Chondrocyte (in vitro differentiated cells): ENCODE measurements at regions not wholly inside any gene's neighbourhood (a gene's known extent, or its start where the extent isn't known, plus 50 kb on each side); places are given as distances from the start of the nearest gene placed in this dataset.
"Not testable (repeated sequence)": the region's sequence is repeated elsewhere in the genome, so short reads cannot be mapped to it uniquely, and the experiment has no call there.

ENCODE experiments used
- DNase-seq: peaks from one replicate; pipeline ENCODE4 v3.0.0; 2021; ENCODE audit warnings: mixed read lengths, low spot score
- H3K27ac Mint-ChIP-seq: one replicate; pipeline ENCODE4 v1.8.0; 2021; ENCODE audit warnings: mild to moderate bottlenecking, moderate library complexity, mixed read lengths; ENCODE audit not compliant: unreplicated experiment
- H3K27me3 Mint-ChIP-seq: 2 replicates; pipeline ENCODE4 v1.8.0; 2021; ENCODE audit warnings: low read depth, mixed read lengths
- H3K36me3 Mint-ChIP-seq: 2 replicates; pipeline ENCODE4 v1.8.0; 2021; ENCODE audit warnings: low read depth, mixed read lengths
- H3K4me1 Mint-ChIP-seq: 2 replicates; pipeline ENCODE4 v1.8.0; 2021; ENCODE audit warnings: low read depth, mild to moderate bottlenecking, mixed read lengths
- H3K4me3 Mint-ChIP-seq: one replicate; pipeline ENCODE4 v1.8.0; 2021; ENCODE audit warnings: mild to moderate bottlenecking, moderate library complexity, mixed read lengths; ENCODE audit not compliant: unreplicated experiment
- H3K9me3 Mint-ChIP-seq: 2 replicates; pipeline ENCODE4 v1.8.0; 2021; ENCODE audit warnings: low read depth, mixed read lengths
- CTCF ChIP-seq: fragments of 200-600 bp; sonication (generic); IDR thresholded peaks from 2 replicates; pipeline ENCODE4 v1.5.0; 2021; ENCODE audit warnings: antibody characterized with exemption, mild to moderate bottlenecking, moderate library complexity

- TF ChIP-seq CTCF = no peak
- Mint-ChIP-seq H3K9me3 (no peaks in the 10 kb centered on the region), H3K4me3 (no peak overlapping the region), H3K36me3 (no peaks in the 10 kb centered on the region), H3K4me1 (peaks cover 38% of the 10 kb centered on the region), H3K27ac (no peak overlapping the region), H3K27me3 (no peaks in the 10 kb centered on the region)
- no peak for DNase-seq
These were observed 109.3 kb downstream of the TNFSF18 start for GRCh38 chr1:172941471-172941870.

- H3K27me3 Mint-ChIP-seq = no peaks in the 10 kb centered on the region
- no peak overlapping the region for H3K27ac Mint-ChIP-seq
- TF ChIP-seq CTCF = no peak
- no peak for DNase-seq
- no peak overlapping the region for H3K4me3 Mint-ChIP-seq
- H3K36me3 Mint-ChIP-seq = no peaks in the 10 kb centered on the region
- H3K9me3 Mint-ChIP-seq = no peaks in the 10 kb centered on the region
- peaks cover 38% of the 10 kb centered on the region for H3K4me1 Mint-ChIP-seq
These were observed 108.8 kb downstream of the TNFSF18 start for GRCh38 chr1:172941945-172942344.

- not testable (repeated sequence) for H3K27me3 Mint-ChIP-seq, H3K36me3 Mint-ChIP-seq, H3K27ac Mint-ChIP-seq, DNase-seq, H3K4me3 Mint-ChIP-seq, H3K9me3 Mint-ChIP-seq
- H3K4me1 Mint-ChIP-seq = peaks cover 42% of the 10 kb centered on the region
These were observed 107.6 kb downstream of the TNFSF18 start for GRCh38 chr1:172943138-172943537.

GRCh38 chr1:172944931-172945330 lies 105.8 kb downstream of the TNFSF18 start:
- Mint-ChIP-seq H3K4me3 (no peak overlapping the region), H3K27me3 (no peaks in the 10 kb centered on the region), H3K36me3 (no peaks in the 10 kb centered on the region), H3K9me3 (no peaks in the 10 kb centered on the region), H3K4me1 (peaks cover 36% of the 10 kb centered on the region), H3K27ac (no peak overlapping the region)
- TF ChIP-seq CTCF = no peak
- DNase-seq = no peak

GRCh38 chr1:172946814-172947507 lies 103.8 kb downstream of the TNFSF18 start:
- Mint-ChIP-seq H3K4me1 (peaks cover 28% of the 10 kb centered on the region), H3K36me3 (no peaks in the 10 kb centered on the region), H3K4me3 (no peak overlapping the region), H3K27ac (no peak overlapping the region), H3K9me3 (no peaks in the 10 kb centered on the region), H3K27me3 (no peaks in the 10 kb centered on the region)
- no peak for DNase-seq
- TF ChIP-seq CTCF = no peak

GRCh38 chr1:172948457-172948856 lies 102.3 kb downstream of the TNFSF18 start:
- H3K4me1 Mint-ChIP-seq = peaks cover 28% of the 10 kb centered on the region
- no peaks in the 10 kb centered on the region for H3K27me3 Mint-ChIP-seq
- H3K36me3 Mint-ChIP-seq = no peaks in the 10 kb centered on the region
- H3K4me3 Mint-ChIP-seq = no peak overlapping the region
- no peak for TF ChIP-seq CTCF
- H3K27ac Mint-ChIP-seq = no peak overlapping the region
- DNase-seq = no peak
- no peaks in the 10 kb centered on the region for H3K9me3 Mint-ChIP-seq
